Peyer's patch (tissue), 4 donors: ENCODE measurements at regions not wholly inside any gene's neighbourhood (a gene's known extent, or its start where the extent isn't known, plus 50 kb on each side); places are given as distances from the start of the nearest gene placed in this dataset.

Experiments
- CTCF ChIP-seq, 6 experiments: fragments of 450-650 bp in 4 of 6; fragments of 200-600 bp in 2 of 6; sonication (generic) in 1 of 6; IDR thresholded peaks; one replicate each; pipeline ENCODE4 v1.5.1; 2017 to 2019; ENCODE audit warnings: antibody characterized with exemption in 6 of 6, mild to moderate bottlenecking in 3 of 6, moderate library complexity in 1 of 6
- POLR2A ChIP-seq, 2 donors: fragments of 450-650 bp; IDR thresholded peaks; one replicate each; pipeline ENCODE4 v1.5.1; 2017; ENCODE audit warnings: antibody characterized with exemption in 2 of 2, mild to moderate bottlenecking in 2 of 2, moderate library complexity in 2 of 2

- TF ChIP-seq POLR2A (IDR thresholded peaks at IDR 0.05) (no peak), CTCF (IDR thresholded peaks at IDR 0.05) (no peak)
Observed at GRCh38 chr11:60631944-60632343, 67.5 kb upstream of the MS4A8 start.
